ACHN (cell line): ENCODE measurements at regions not wholly inside any gene's neighbourhood (a gene's known extent, or its start where the extent isn't known, plus 50 kb on each side); places are given as distances from the start of the nearest gene placed in this dataset.

Experiments used
- DNase-seq: peaks from one replicate; pipeline ENCODE4 v3.0.0-alpha.2; 2015
- in situ Hi-C: cut with HindIII; loops from 2 replicates; pipeline ENCODE4 v1.10.0; 2017; ENCODE audit warnings: low sequenced_read_pairs, low pct_ligation_motif_present, low pct_unique_long_range_greater_than_20kb

- in situ Hi-C loops = no loop called here
- DNase-seq = no peak
Measured at GRCh38 chr3:72154391-72155335, 369.7 kb upstream of the PROK2 start.

- in situ Hi-C loops = no loop called here
- no peak for DNase-seq
Measured at GRCh38 chr3:72153477-72154314, 368.7 kb upstream of the PROK2 start.

- in situ Hi-C loops = no loop called here
- no peak for DNase-seq
Measured at GRCh38 chr3:72152551-72153476, 367.9 kb upstream of the PROK2 start.

- DNase-seq = no peak
- in situ Hi-C loops = no loop called here
Measured at GRCh38 chr3:72151465-72152238, 366.7 kb upstream of the PROK2 start.

DNA sequence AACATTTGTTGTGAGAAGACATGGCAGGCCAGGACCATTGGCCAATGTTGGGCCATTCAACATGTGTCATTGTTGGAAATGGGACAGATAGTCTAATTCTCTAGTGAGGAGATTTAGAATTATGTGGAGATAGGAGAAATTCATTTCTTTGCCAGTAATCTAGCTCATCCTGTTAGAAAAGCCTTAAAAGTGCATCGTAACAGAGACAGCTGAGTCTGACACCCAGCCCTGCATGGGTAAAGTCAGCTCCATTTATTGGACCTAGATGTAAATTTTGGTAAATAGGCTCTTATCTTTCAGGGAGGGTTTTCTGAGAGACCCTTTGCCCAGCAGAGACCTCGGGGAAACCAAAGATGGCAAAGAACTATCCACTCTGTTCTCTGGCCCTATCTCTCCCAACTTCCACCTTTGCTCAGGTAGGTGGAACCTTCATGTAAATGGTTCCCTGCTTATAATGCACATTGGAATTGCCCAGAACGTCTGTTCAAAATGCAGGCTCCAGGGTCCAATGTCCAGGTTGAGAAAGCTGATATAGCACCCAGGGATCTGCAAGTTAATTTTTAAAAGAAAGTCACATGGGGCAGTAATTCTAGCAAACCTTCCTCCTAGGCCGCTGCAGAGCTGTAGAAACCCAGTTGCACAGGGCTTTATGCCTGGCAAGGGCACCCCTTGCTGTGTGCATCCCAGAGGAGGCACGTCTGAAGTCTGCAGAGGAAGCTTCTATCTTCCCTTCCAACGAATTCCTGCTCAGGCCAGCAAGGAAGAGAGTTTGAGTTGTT lies 365.9 kb upstream of the PROK2 start:
- no peak for DNase-seq
- in situ Hi-C loops = no loop called here

- DNase-seq = no peak
- in situ Hi-C loops = no loop called here
Measured at GRCh38 chr3:72149645-72150300, 364.8 kb upstream of the PROK2 start.

DNA sequence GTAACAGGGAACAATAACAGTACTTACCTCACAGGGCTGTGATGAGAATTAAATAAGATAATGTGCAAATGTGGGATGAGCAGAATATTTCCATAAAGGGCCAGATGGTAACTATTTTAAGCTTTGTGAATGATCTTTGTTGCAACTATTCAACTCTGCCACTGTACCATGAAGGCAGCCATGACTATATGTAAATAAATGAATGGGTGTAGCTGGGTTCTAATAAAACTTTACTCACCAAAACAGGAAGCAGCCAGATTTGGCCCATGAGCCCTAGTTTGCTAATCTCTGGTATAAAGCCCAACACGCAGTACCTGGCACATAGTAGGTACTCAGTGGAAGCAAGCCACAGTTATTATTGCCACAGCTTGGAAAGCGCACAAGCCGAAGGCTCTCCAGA lies 362.7 kb upstream of the PROK2 start:
- DNase-seq = no peak
- in situ Hi-C loops = no loop called here

GRCh38 chr3:72145506-72146380 lies 360.8 kb upstream of the PROK2 start:
- no peak for DNase-seq
- in situ Hi-C loops = no loop called here

DNA sequence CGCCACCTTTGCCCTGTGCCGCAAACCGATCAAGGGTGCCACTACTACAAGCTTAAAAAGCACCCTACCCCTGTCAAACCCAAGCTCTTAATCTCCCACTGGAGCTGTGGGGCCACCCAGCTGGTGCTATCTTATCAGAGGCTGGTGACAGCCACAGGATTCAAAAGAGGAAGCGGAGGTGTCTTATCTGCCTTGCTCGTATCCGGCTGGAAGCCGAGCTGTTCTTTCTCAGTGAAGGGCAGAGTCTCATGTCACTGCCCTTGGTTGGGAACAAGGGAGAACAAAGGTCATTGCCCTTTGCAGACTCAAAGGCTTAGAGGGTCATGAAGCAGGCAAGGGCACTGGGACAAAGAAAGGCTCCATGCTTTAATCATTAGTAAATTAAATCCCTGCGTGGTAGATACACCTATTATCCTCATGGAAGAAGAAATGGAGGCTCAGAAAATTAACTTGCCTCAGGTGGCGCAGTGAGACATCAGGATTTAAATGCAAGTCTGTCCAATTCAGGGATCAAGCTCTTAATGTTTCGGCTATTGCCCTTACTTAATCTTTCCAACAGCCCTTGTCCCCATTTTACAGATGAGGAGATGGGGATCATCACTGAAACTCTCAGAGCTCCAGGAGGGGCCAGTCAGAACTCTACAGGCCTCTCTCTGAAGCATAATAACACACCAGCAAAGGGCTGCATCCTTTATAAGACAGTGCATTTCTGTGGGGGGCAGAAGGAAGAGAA lies 360.0 kb upstream of the PROK2 start:
- in situ Hi-C loops = no loop called here
- no peak for DNase-seq

DNA sequence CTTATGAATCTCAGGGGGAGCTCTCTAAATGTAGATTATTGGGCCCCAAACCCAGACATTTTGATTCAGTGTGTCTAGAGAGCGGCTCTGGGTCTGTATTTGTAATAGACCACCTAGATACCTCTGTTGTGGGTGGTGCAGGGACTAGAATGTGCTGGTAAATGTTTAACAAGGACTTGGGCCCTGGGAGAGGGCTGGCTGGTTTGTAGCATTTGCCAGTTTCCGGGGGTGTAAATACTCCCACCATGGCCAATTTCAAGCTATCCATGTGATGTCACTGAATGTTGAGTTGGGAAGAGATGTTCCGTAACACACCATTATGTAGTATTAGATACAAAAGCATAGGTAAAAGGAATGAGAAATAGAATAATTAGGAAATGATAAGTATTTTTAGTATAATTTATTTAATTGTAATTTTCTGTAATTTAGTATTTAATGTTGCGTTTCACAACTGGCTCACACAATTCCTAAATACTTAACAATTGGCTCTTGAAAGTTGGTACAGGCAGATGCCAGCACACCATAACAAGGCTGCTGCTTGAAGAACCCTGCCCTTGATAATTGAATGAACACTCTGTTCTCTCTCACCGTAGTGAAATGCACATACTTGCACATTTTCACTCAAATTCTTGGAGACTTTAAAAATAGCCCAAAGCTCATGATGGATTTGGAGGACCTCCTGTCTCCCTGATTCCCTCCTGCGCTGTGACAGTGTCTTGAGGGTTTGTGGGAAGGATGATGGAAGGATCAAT lies 359.2 kb upstream of the PROK2 start:
- in situ Hi-C loops = no loop called here
- DNase-seq = no peak

DNA sequence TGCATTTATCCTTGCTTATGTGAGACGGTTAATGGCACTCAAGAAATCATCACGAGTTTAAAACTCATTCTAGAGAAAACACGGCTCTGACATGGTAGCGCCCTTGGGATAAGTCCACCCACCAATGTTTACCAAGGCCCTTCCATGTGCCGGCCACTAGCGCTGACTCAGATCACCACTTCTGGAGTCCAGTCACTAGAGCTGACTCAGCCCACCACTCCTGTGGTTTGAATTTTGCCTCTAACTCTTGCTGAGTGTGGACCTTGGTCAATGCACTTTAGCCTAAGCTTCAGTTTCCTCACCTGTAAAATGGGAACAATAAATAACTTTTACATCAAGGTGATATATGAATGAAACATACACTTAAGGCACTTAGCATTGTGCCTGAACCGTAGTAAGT lies 358.4 kb upstream of the PROK2 start:
- peak; percentile 9 for DNase-seq
- in situ Hi-C loops = no loop called here

- DNase-seq = no peak
- in situ Hi-C loops = no loop called here
Measured at GRCh38 chr3:72142028-72142427, 357.1 kb upstream of the PROK2 start.

GRCh38 chr3:72141264-72141663 lies 356.3 kb upstream of the PROK2 start:
- no peak for DNase-seq
- in situ Hi-C loops = no loop called here

DNA sequence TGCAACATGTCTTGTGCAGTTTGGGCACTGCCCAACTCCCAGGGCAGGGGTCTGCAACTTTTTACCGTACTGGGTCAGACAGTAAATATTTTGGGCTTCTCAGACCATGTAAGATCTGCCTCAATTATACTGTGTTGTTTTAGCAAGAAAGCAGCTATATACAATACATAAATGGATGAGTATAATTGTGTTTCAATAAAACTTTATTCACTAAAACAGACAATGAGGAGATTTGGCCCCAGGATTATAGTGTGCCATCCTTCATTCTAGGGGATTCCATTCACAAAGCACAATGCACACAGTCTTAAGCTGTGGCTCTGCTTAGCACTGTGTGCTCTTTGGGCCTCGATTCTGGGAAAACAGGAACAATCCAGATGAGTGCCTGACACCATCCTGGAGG lies 354.4 kb upstream of the PROK2 start:
- DNase-seq = no peak
- in situ Hi-C loops = no loop called here
